ENCODE measurements at regions not wholly inside any gene's neighbourhood (a gene's known extent, or its start where the extent isn't known, plus 50 kb on each side); places are given as distances from the start of the nearest gene placed in this dataset.

DNA sequence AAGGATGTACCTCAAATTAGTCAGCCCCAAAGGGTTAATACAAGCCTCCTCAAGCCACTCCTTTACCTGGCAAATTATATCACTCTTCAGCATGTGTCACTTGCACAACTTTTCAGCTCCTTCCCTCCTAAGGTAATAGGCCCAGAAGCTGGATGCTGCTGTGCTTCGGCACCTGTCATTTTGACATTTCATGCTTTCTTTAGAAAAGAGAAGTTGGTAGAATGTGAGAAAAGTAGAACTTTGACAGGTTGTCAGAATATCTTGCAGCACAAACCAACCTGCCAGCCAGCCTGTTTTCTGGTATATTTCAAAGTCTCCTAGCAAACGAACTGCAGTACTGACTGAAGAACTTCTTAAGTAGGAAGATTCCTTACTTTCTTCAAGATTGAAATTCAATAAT is 2136.9 kb downstream of the MAT2B start:
- TF ChIP-seq, protein P1, sequence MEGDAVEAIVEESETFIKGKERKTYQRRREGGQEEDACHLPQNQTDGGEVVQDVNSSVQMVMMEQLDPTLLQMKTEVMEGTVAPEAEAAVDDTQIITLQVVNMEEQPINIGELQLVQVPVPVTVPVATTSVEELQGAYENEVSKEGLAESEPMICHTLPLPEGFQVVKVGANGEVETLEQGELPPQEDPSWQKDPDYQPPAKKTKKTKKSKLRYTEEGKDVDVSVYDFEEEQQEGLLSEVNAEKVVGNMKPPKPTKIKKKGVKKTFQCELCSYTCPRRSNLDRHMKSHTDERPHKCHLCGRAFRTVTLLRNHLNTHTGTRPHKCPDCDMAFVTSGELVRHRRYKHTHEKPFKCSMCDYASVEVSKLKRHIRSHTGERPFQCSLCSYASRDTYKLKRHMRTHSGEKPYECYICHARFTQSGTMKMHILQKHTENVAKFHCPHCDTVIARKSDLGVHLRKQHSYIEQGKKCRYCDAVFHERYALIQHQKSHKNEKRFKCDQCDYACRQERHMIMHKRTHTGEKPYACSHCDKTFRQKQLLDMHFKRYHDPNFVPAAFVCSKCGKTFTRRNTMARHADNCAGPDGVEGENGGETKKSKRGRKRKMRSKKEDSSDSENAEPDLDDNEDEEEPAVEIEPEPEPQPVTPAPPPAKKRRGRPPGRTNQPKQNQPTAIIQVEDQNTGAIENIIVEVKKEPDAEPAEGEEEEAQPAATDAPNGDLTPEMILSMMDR (conservative IDR thresholded peaks at IDR 0.05; ENCODE audit: low read length), result no peak
- TF ChIP-seq EZH2phosphoT487 (IDR thresholded peaks at IDR 0.05; ENCODE audit: borderline replicate concordance, low read depth, low read length), result no peak
